Stomach (tissue), 8 donors: ENCODE measurements at regions not wholly inside any gene's neighbourhood (a gene's known extent, or its start where the extent isn't known, plus 50 kb on each side); places are given as distances from the start of the nearest gene placed in this dataset.

Experiments
- DNase-seq, 2 donors: peaks; one replicate each; pipeline versions ENCODE4 v3.0.0 to v3.0.0-alpha.2; 2013 to 2019
- H3K27ac ChIP-seq, 5 donors: fragments of 200-600 bp in 4 of 5; sonication (generic) in 4 of 5; one replicate each; pipeline ENCODE4 v1.5.1; 2013 to 2019; ENCODE audit warnings: mild to moderate bottlenecking in 1 of 5, moderate library complexity in 1 of 5
- H3K27me3 ChIP-seq, 3 donors: fragments of 200-600 bp; sonication (generic); one replicate each; pipeline ENCODE4 v1.5.1; 2017 to 2019; ENCODE audit warnings: mixed run types in 1 of 3
- H3K36me3 ChIP-seq, 4 donors: fragments of 200-600 bp; sonication (generic); 1 replicate in 3 of 4; 2 replicates in 1 of 4; pipeline ENCODE4 v1.5.1; 2016 to 2019
- H3K4me1 ChIP-seq, 4 donors: fragments of 200-600 bp; sonication (generic); one replicate each; pipeline ENCODE4 v1.5.1; 2016 to 2019
- H3K4me3 ChIP-seq, 4 donors: fragments of 200-600 bp; sonication (generic) in 3 of 4; one replicate each; pipeline ENCODE4 v1.5.1; 2016 to 2019; ENCODE audit warnings: mild to moderate bottlenecking in 1 of 4
- H3K9me3 ChIP-seq, 4 donors: fragments of 200-600 bp; sonication (generic); one replicate each; pipeline ENCODE4 v1.5.1; 2016 to 2019
- CTCF ChIP-seq, 7 experiments: fragments of 450-650 bp in 4 of 7; fragments of 200-600 bp in 3 of 7; sonication (generic) in 3 of 7; IDR thresholded peaks; one replicate each; pipeline ENCODE4 v1.5.1; 2016 to 2019; ENCODE audit warnings: antibody characterized with exemption in 7 of 7, control low read depth in 2 of 7, mild to moderate bottlenecking in 1 of 7
- EP300 ChIP-seq: sonication (generic); formaldehyde crosslinking; IDR thresholded peaks from one replicate; pipeline ENCODE4 v1.6.1; 2017; ENCODE audit warnings: antibody characterized with exemption
- POLR2A ChIP-seq, 4 donors: fragments of 450-650 bp; IDR thresholded peaks; one replicate each; pipeline ENCODE4 v1.6.1; 2016; ENCODE audit warnings: antibody characterized with exemption in 4 of 4, control low read depth in 2 of 4, mild to moderate bottlenecking in 1 of 4, moderate library complexity in 1 of 4
- POLR2AphosphoS5 ChIP-seq, 3 donors: sonication (generic); formaldehyde crosslinking; IDR thresholded peaks; one replicate each; pipeline ENCODE4 v1.6.1; 2016; ENCODE audit warnings: antibody characterized with exemption in 3 of 3
- WGBS, 5 donors: extraction: QIAGEN DNeasy Blood & Tissue Kit in 3 of 5; methylation state at CpG; one replicate each; pipeline versions ENCODE4 v1.1.5 to v1.1.7; 2013 to 2018; 5-methylcytosine and 5-hydroxymethylcytosine counted together
- intact Hi-C: fragments of 100-400 bp; cut with DNase I; formaldehyde crosslinking; loops from one replicate; pipeline ENCODE4 v1.15.1; 2023; ENCODE audit warnings: low total_unique reads
- donor health status: healthy with polysubstance abuse.
- donor health status: Bipolar disorder and iron deficiency.
- donor health status: healthy.

GRCh38 chr16:47916266-47916665 lies 239.5 kb downstream of the ABCC12 start:
- Histone ChIP-seq H3K27ac (no peak overlapping the region), H3K4me1 (no peaks in the 10 kb centered on the region), H3K4me3 (no peak overlapping the region), H3K27me3 (no peaks in the 10 kb centered on the region), H3K9me3 (peaks cover 0 to 14% (median 0%) of the 10 kb centered on the region in 4 donors), H3K36me3 (no peaks in the 10 kb centered on the region)
- 46 to 55% (median 53%) methylated on average over 2 of the region's 2 CpGs for WGBS, 5 donors
- intact Hi-C loops: no loop called here
- DNase-seq: no peak
- TF ChIP-seq POLR2AphosphoS5 (IDR thresholded peaks at IDR 0.05): no peak
- no peak for TF ChIP-seq CTCF (IDR thresholded peaks at IDR 0.05)
- no peak for TF ChIP-seq POLR2A (IDR thresholded peaks at IDR 0.05)
- TF ChIP-seq EP300: no peak

- no peak for DNase-seq
- Histone ChIP-seq H3K27ac (no peak overlapping the region), H3K9me3 (peaks cover 0 to 16% (median 10%) of the 10 kb centered on the region in 4 donors), H3K27me3 (no peaks in the 10 kb centered on the region), H3K4me3 (no peak overlapping the region), H3K36me3 (no peaks in the 10 kb centered on the region), H3K4me1 (no peaks in the 10 kb centered on the region)
- no peak for TF ChIP-seq POLR2A (IDR thresholded peaks at IDR 0.05)
- TF ChIP-seq EP300: no peak
- no peak for TF ChIP-seq CTCF (IDR thresholded peaks at IDR 0.05)
- TF ChIP-seq POLR2AphosphoS5 (IDR thresholded peaks at IDR 0.05): no peak
- intact Hi-C loops: no loop called here
- 70 to 85% (median 79%) methylated on average over 13 of the region's 13 CpGs for WGBS, 5 donors
Measured at GRCh38 chr16:47907109-47907508, 248.7 kb downstream of the ABCC12 start.

- Histone ChIP-seq H3K27ac (no peak overlapping the region), H3K36me3 (no peaks in the 10 kb centered on the region), H3K4me3 (no peak overlapping the region), H3K4me1 (no peaks in the 10 kb centered on the region), H3K27me3 (no peaks in the 10 kb centered on the region), H3K9me3 (peaks cover 0 to 16% (median 10%) of the 10 kb centered on the region in 4 donors)
- TF ChIP-seq EP300 (no peak), CTCF (IDR thresholded peaks at IDR 0.05) (no peak), POLR2AphosphoS5 (IDR thresholded peaks at IDR 0.05) (no peak), POLR2A (IDR thresholded peaks at IDR 0.05) (no peak)
- DNase-seq: no peak
- WGBS, 5 donors: 48 to 70% (median 62%) methylated on average over 3 of the region's 3 CpGs
- intact Hi-C loops: no loop called here
Measured at GRCh38 chr16:47905771-47906170, 250.0 kb downstream of the ABCC12 start.

GRCh38 chr16:47904691-47905090 lies 251.1 kb downstream of the ABCC12 start:
- Histone ChIP-seq H3K27ac (no peak overlapping the region), H3K27me3 (no peaks in the 10 kb centered on the region), H3K36me3 (no peaks in the 10 kb centered on the region), H3K4me3 (no peak overlapping the region), H3K4me1 (no peaks in the 10 kb centered on the region), H3K9me3 (peaks cover 0 to 8% (median 2%) of the 10 kb centered on the region in 4 donors)
- intact Hi-C loops: no loop called here
- DNase-seq: no peak
- TF ChIP-seq POLR2A (IDR thresholded peaks at IDR 0.05): no peak
- TF ChIP-seq CTCF (IDR thresholded peaks at IDR 0.05): no peak
- WGBS, 5 donors: 60 to 72% (median 68%) methylated on average over 6 of the region's 6 CpGs
